ENCODE measurements at regions not wholly inside any gene's neighbourhood (a gene's known extent, or its start where the extent isn't known, plus 50 kb on each side); places are given as distances from the start of the nearest gene placed in this dataset.

DNA sequence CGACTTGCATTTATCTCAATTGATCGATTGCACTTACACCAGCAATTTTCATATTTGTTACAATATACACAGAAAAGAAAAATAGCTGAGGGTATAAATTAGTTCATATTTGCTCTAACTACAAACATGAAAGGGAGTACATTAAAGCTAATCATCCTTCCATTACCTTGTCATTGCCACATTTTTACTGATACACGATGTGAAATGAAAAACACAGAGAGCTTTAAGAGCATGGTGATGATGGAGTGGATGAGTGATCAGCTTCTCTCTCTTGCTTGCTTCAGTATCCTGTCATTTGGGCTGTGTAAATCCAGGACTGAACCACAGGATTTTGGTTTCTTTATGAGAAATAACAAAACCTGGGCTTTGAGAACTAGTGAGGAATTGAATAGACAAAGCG is 1207.5 kb upstream of the GOT2 start:
- Histone ChIP-seq H2AFZ (no peak overlapping the region), H3K36me3 (replicated peaks; ENCODE audit: insufficient read depth, low read depth) (peaks cover 3% of the 10 kb centered on the region), H3K9me3 (ENCODE audit: low read depth) (no peaks in the 10 kb centered on the region), H3K9me2 (replicated peaks; ENCODE audit: insufficient read depth) (no peaks in the 10 kb centered on the region), H3K27me3 (no peaks in the 10 kb centered on the region), H3K79me2 (no peaks in the 10 kb centered on the region), H4K20me1 (ENCODE audit: insufficient read depth, poor library complexity, severe bottlenecking) (no peaks in the 10 kb centered on the region), H3K4me3 (no peak overlapping the region), H3K4me1 (ENCODE audit: insufficient read depth) (no peaks in the 10 kb centered on the region), H3K27ac (no peak overlapping the region), H3K4me2 (no peak overlapping the region)
- no peak for TF ChIP-seq CTCF (IDR thresholded peaks at IDR 0.05; ENCODE audit: poor library complexity)
- DNase-seq (ENCODE audit: low spot score) = no peak
- WGBS (ENCODE audit: low lambda C conversion rate, missing lambda C conversion rate) = 86% methylated on average over 4 of the region's 4 CpGs

- no peaks in the 10 kb centered on the region for H3K36me3 ChIP-seq (replicated peaks; ENCODE audit: insufficient read depth, low read depth)
- no peaks in the 10 kb centered on the region for H3K4me1 ChIP-seq (ENCODE audit: insufficient read depth)
- H3K79me2 ChIP-seq = no peaks in the 10 kb centered on the region
- H3K4me2 ChIP-seq = no peak overlapping the region
- H4K20me1 ChIP-seq (ENCODE audit: insufficient read depth, poor library complexity, severe bottlenecking) = no peaks in the 10 kb centered on the region
- H3K4me3 ChIP-seq = no peak overlapping the region
- no peak overlapping the region for H2AFZ ChIP-seq
- H3K27ac ChIP-seq = no peak overlapping the region
- 75% methylated on average over 2 of the region's 2 CpGs for WGBS (ENCODE audit: low lambda C conversion rate, missing lambda C conversion rate)
- H3K9me2 ChIP-seq (replicated peaks; ENCODE audit: insufficient read depth) = no peaks in the 10 kb centered on the region
- DNase-seq (ENCODE audit: low spot score) = no peak
- TF ChIP-seq EZH2 (IDR thresholded peaks at IDR 0.05; ENCODE audit: borderline replicate concordance) (no peak), EZH2phosphoT487 (IDR thresholded peaks at IDR 0.05; ENCODE audit: low read depth, severe bottlenecking, unreplicated experiment) (no peak), CTCF (IDR thresholded peaks at IDR 0.05; ENCODE audit: poor library complexity) (no peak)
- no peaks in the 10 kb centered on the region for H3K9me3 ChIP-seq (ENCODE audit: low read depth)
- H3K27me3 ChIP-seq = no peaks in the 10 kb centered on the region
Observed at GRCh38 chr16:59920054-59920453, 1185.9 kb upstream of the GOT2 start.

- Histone ChIP-seq H2AFZ (no peak overlapping the region), H3K79me2 (no peaks in the 10 kb centered on the region), H3K27me3 (no peaks in the 10 kb centered on the region), H3K27ac (no peak overlapping the region), H3K9me2 (replicated peaks; ENCODE audit: insufficient read depth) (no peaks in the 10 kb centered on the region), H3K4me2 (no peak overlapping the region), H3K4me1 (ENCODE audit: insufficient read depth) (no peaks in the 10 kb centered on the region), H3K9me3 (ENCODE audit: low read depth) (no peaks in the 10 kb centered on the region), H4K20me1 (ENCODE audit: insufficient read depth, poor library complexity, severe bottlenecking) (no peaks in the 10 kb centered on the region), H3K36me3 (replicated peaks; ENCODE audit: insufficient read depth, low read depth) (no peaks in the 10 kb centered on the region), H3K4me3 (no peak overlapping the region)
- WGBS (ENCODE audit: low lambda C conversion rate, missing lambda C conversion rate) = 70% methylated on average over 1 of the region's 1 CpG
- TF ChIP-seq CTCF (IDR thresholded peaks at IDR 0.05; ENCODE audit: poor library complexity) (no peak), EZH2phosphoT487 (IDR thresholded peaks at IDR 0.05; ENCODE audit: low read depth, severe bottlenecking, unreplicated experiment) (no peak), EZH2 (IDR thresholded peaks at IDR 0.05; ENCODE audit: borderline replicate concordance) (no peak)
- DNase-seq (ENCODE audit: low spot score) = no peak
Observed at GRCh38 chr16:59913666-59914065, 1179.5 kb upstream of the GOT2 start.

GRCh38 chr16:59909262-59909661 is 1175.1 kb upstream of the GOT2 start:
- Histone ChIP-seq H3K27me3 (no peaks in the 10 kb centered on the region), H3K27ac (no peak overlapping the region), H3K4me1 (ENCODE audit: insufficient read depth) (no peaks in the 10 kb centered on the region), H4K20me1 (ENCODE audit: insufficient read depth, poor library complexity, severe bottlenecking) (no peaks in the 10 kb centered on the region), H3K9me3 (ENCODE audit: low read depth) (no peaks in the 10 kb centered on the region), H3K79me2 (no peaks in the 10 kb centered on the region), H3K4me2 (no peak overlapping the region), H3K36me3 (replicated peaks; ENCODE audit: insufficient read depth, low read depth) (no peaks in the 10 kb centered on the region), H3K9me2 (replicated peaks; ENCODE audit: insufficient read depth) (no peaks in the 10 kb centered on the region), H3K4me3 (no peak overlapping the region), H2AFZ (no peak overlapping the region)
- no peak for TF ChIP-seq CTCF (IDR thresholded peaks at IDR 0.05; ENCODE audit: poor library complexity)
- 43% methylated on average over 5 of the region's 5 CpGs for WGBS (ENCODE audit: low lambda C conversion rate, missing lambda C conversion rate)
- DNase-seq (ENCODE audit: low spot score) = no peak

Data from hepatocyte (in vitro differentiated cells).